A673 (cell line): ENCODE measurements at regions not wholly inside any gene's neighbourhood (a gene's known extent, or its start where the extent isn't known, plus 50 kb on each side); places are given as distances from the start of the nearest gene placed in this dataset.

Source experiments
- BruUV-seq: library from RNA; stranded (reverse); fragments of 400-500 nt; replicated peaks from 2 replicates; lab custom pipeline; 2021; lab: Mats Ljungman, UMichigan
- CTCF ChIA-PET: fragments of 300-600 bp; sonication (Branson Sonifier 250); formaldehyde crosslinking; loops from one replicate; lab custom pipeline; 2022; ENCODE audit warnings: antibody characterized with exemption; lab: Charles Lee
- POLR2A ChIA-PET: fragments of 300-600 bp; sonication (Branson Sonifier 250); formaldehyde crosslinking; loops from one replicate; lab custom pipeline; 2022; ENCODE audit warnings: antibody characterized with exemption; ENCODE audit not compliant: low non-redundant PET; lab: Charles Lee
- DNase-seq: peaks from one replicate; pipeline ENCODE4 v3.0.0-alpha.2; 2015; ENCODE audit warnings: low spot score
- H3K27ac ChIP-seq: fragments of 200-600 bp; sonication (generic); 2 replicates; pipeline ENCODE4 v1.5.1; 2016; ENCODE audit warnings: mixed run types, low read depth, mild to moderate bottlenecking, mixed read lengths, antibody characterized with exemption, low read length; ENCODE audit not compliant: poor library complexity, severe bottlenecking
- H3K27me3 ChIP-seq: fragments of 200-600 bp; sonication (generic); replicated peaks from 2 replicates; pipeline ENCODE4 v1.6.1; 2017; ENCODE audit warnings: mixed run types, low read depth, mild to moderate bottlenecking, mixed read lengths, antibody characterized with exemption, low read length; ENCODE audit not compliant: insufficient read depth, poor library complexity
- H3K36me3 ChIP-seq: fragments of 200-600 bp; sonication (generic); 2 replicates; pipeline ENCODE4 v1.6.1; 2016; ENCODE audit warnings: mixed run types, mild to moderate bottlenecking, mixed read lengths, antibody characterized with exemption, low read length; ENCODE audit not compliant: insufficient read depth, poor library complexity, severe bottlenecking
- H3K4me1 ChIP-seq: fragments of 200-600 bp; sonication (generic); 2 replicates; pipeline ENCODE4 v1.6.1; 2017; ENCODE audit warnings: mixed run types, mild to moderate bottlenecking, mixed read lengths, antibody characterized with exemption, low read length; ENCODE audit not compliant: insufficient read depth, poor library complexity, severe bottlenecking
- H3K4me3 ChIP-seq: fragments of 200-600 bp; sonication (generic); 2 replicates; pipeline ENCODE4 v1.5.1; 2016; ENCODE audit warnings: low read depth, mixed run types, mild to moderate bottlenecking, mixed read lengths, low read length; ENCODE audit not compliant: poor library complexity, severe bottlenecking
- H3K9me3 ChIP-seq: fragments of 200-600 bp; sonication (generic); 2 replicates; pipeline ENCODE4 v1.6.1; 2016; ENCODE audit warnings: mixed run types, low read depth, mild to moderate bottlenecking, mixed read lengths, antibody characterized with exemption, low read length; ENCODE audit not compliant: poor library complexity, severe bottlenecking
- CTCF ChIP-seq: fragments of 300-800, 200-600 bp; sonication (generic); conservative IDR thresholded peaks from 2 replicates; pipeline ENCODE4 v1.5.1; 2017; ENCODE audit warnings: low read depth, mild to moderate bottlenecking, antibody characterized with exemption, low read length, moderate library complexity, mixed read lengths
- EZH2 ChIP-seq: fragments of 200-600 bp; sonication (generic); IDR thresholded peaks from 2 replicates; pipeline ENCODE4 v1.6.1; 2017; ENCODE audit warnings: borderline replicate concordance, low read depth, mild to moderate bottlenecking, mixed read lengths, antibody characterized with exemption, low read length; ENCODE audit not compliant: poor library complexity, severe bottlenecking
- intact Hi-C: fragments of 100-400 bp; cut with micrococcal nuclease; formaldehyde crosslinking; loops from one replicate; pipeline ENCODE4 v1.10.0; 2022; ENCODE audit not compliant: unreplicated experiment

- intact Hi-C loops, result no loop called here
- Histone ChIP-seq H3K36me3 (no peaks in the 10 kb centered on the region), H3K4me3 (no peak overlapping the region), H3K4me1 (no peaks in the 10 kb centered on the region), H3K27ac (no peak overlapping the region), H3K27me3 (no peaks in the 10 kb centered on the region), H3K9me3 (no peaks in the 10 kb centered on the region)
- ChIA-PET POLR2A (no interaction called here), CTCF (no interaction called here)
- BruUV-seq, result no TSS peak
- no peak for DNase-seq
- no peak for TF ChIP-seq CTCF
- TF ChIP-seq EZH2, result no peak
Measured at GRCh38 chr13:65133094-65133493, 2097.0 kb downstream of the PCDH9 start.

- Histone ChIP-seq H3K27me3 (no peaks in the 10 kb centered on the region), H3K9me3 (no peaks in the 10 kb centered on the region), H3K27ac (no peak overlapping the region), H3K4me1 (no peaks in the 10 kb centered on the region), H3K36me3 (no peaks in the 10 kb centered on the region), H3K4me3 (no peak overlapping the region)
- BruUV-seq, result no TSS peak
- TF ChIP-seq EZH2 (no peak), CTCF (no peak)
- no peak for DNase-seq
- intact Hi-C loops, result no loop called here
- POLR2A ChIA-PET, result no interaction called here
- CTCF ChIA-PET, result interaction anchor here (0.6 kb wide), 1 partner anchor 12 kb away, joined by 6 read pairs; no protein-coding TSS in a partner anchor
Measured at GRCh38 chr13:65125236-65125635, 2104.9 kb downstream of the PCDH9 start.

- Histone ChIP-seq H3K4me3 (no peak overlapping the region), H3K4me1 (no peaks in the 10 kb centered on the region), H3K9me3 (no peaks in the 10 kb centered on the region), H3K27ac (no peak overlapping the region), H3K27me3 (no peaks in the 10 kb centered on the region), H3K36me3 (no peaks in the 10 kb centered on the region)
- ChIA-PET POLR2A (no interaction called here), CTCF (no interaction called here)
- no peak for DNase-seq
- no TSS peak for BruUV-seq
- intact Hi-C loops, result no loop called here
- no peak for TF ChIP-seq CTCF
- no peak for TF ChIP-seq EZH2
Measured at GRCh38 chr13:65112531-65112941, 2117.6 kb downstream of the PCDH9 start.
